ENCODE measurements at regions not wholly inside any gene's neighbourhood (a gene's known extent, or its start where the extent isn't known, plus 50 kb on each side); places are given as distances from the start of the nearest gene placed in this dataset.

GRCh38 chr11:116505298-116506262 lies 267.2 kb downstream of the BUD13 start:
- intact Hi-C loops (cut with DNase I), result no loop called here
- H3K27me3 ChIP-seq (ENCODE audit: control insufficient read depth, insufficient read depth, low read length), result no peaks in the 10 kb centered on the region
- H3K4me1 ChIP-seq (ENCODE audit: control insufficient read depth in 2 of 3, insufficient read depth in 2 of 3, low read depth in 1 of 3, low read length in 3 of 3), result no peaks in the 10 kb centered on the region
- H3K27ac ChIP-seq (ENCODE audit: low read depth in 2 of 2, low read length in 2 of 2), result no peak overlapping the region
- no peak overlapping the region for H3K4me3 ChIP-seq (ENCODE audit: low read length in 3 of 3)
- H3K36me3 ChIP-seq (ENCODE audit: control insufficient read depth in 2 of 3, insufficient read depth in 3 of 3, low read length in 3 of 3), result no peaks in the 10 kb centered on the region
- no peak overlapping the region for H3K9ac ChIP-seq (ENCODE audit: low read length in 3 of 3)
- no peaks in the 10 kb centered on the region for H3K9me3 ChIP-seq (ENCODE audit: control insufficient read depth in 2 of 3, insufficient read depth in 1 of 3, low read length in 3 of 3)
- peak in 1 of 5 donors; percentile 23 for DNase-seq
- TF ChIP-seq CTCF (IDR thresholded peaks at IDR 0.05; ENCODE audit: borderline replicate concordance, extremely low read depth, insufficient read depth), result no peak
- no peak for FAIRE-seq

GRCh38 chr11:116504541-116505297 lies 268.1 kb downstream of the BUD13 start:
- H3K27ac ChIP-seq (ENCODE audit: low read depth in 2 of 2, low read length in 2 of 2), result no peak overlapping the region
- H3K4me1 ChIP-seq (ENCODE audit: control insufficient read depth in 2 of 3, insufficient read depth in 2 of 3, low read depth in 1 of 3, low read length in 3 of 3), result no peaks in the 10 kb centered on the region
- no peak for TF ChIP-seq CTCF (IDR thresholded peaks at IDR 0.05; ENCODE audit: borderline replicate concordance, extremely low read depth, insufficient read depth)
- H3K36me3 ChIP-seq (ENCODE audit: control insufficient read depth in 2 of 3, insufficient read depth in 3 of 3, low read length in 3 of 3), result no peaks in the 10 kb centered on the region
- no peak overlapping the region for H3K4me3 ChIP-seq (ENCODE audit: low read length in 3 of 3)
- H3K9ac ChIP-seq (ENCODE audit: low read length in 3 of 3), result no peak overlapping the region
- no peak for FAIRE-seq
- DNase-seq, result peak in 2 of 5 donors; percentile 24 to 30
- intact Hi-C loops (cut with DNase I), result no loop called here
- H3K27me3 ChIP-seq (ENCODE audit: control insufficient read depth, insufficient read depth, low read length), result no peaks in the 10 kb centered on the region
- no peaks in the 10 kb centered on the region for H3K9me3 ChIP-seq (ENCODE audit: control insufficient read depth in 2 of 3, insufficient read depth in 1 of 3, low read length in 3 of 3)

- Histone ChIP-seq H3K27ac (ENCODE audit: low read depth in 2 of 2, low read length in 2 of 2) (no peak overlapping the region), H3K9ac (ENCODE audit: low read length in 3 of 3) (no peak overlapping the region), H3K9me3 (ENCODE audit: control insufficient read depth in 2 of 3, insufficient read depth in 1 of 3, low read length in 3 of 3) (no peaks in the 10 kb centered on the region), H3K36me3 (ENCODE audit: control insufficient read depth in 2 of 3, insufficient read depth in 3 of 3, low read length in 3 of 3) (no peaks in the 10 kb centered on the region), H3K4me3 (ENCODE audit: low read length in 3 of 3) (no peak overlapping the region), H3K27me3 (ENCODE audit: control insufficient read depth, insufficient read depth, low read length) (no peaks in the 10 kb centered on the region), H3K4me1 (ENCODE audit: control insufficient read depth in 2 of 3, insufficient read depth in 2 of 3, low read depth in 1 of 3, low read length in 3 of 3) (no peaks in the 10 kb centered on the region)
- DNase-seq (peak in 1 of 5 donors; percentile 28), FAIRE-seq (no peak)
- no peak for TF ChIP-seq CTCF (IDR thresholded peaks at IDR 0.05; ENCODE audit: borderline replicate concordance, extremely low read depth, insufficient read depth)
- intact Hi-C loops (cut with DNase I), result no loop called here
These were observed 269.3 kb downstream of the BUD13 start for GRCh38 chr11:116503216-116504160.
